ENCODE measurements at regions not wholly inside any gene's neighbourhood (a gene's known extent, or its start where the extent isn't known, plus 50 kb on each side); places are given as distances from the start of the nearest gene placed in this dataset.

DNA sequence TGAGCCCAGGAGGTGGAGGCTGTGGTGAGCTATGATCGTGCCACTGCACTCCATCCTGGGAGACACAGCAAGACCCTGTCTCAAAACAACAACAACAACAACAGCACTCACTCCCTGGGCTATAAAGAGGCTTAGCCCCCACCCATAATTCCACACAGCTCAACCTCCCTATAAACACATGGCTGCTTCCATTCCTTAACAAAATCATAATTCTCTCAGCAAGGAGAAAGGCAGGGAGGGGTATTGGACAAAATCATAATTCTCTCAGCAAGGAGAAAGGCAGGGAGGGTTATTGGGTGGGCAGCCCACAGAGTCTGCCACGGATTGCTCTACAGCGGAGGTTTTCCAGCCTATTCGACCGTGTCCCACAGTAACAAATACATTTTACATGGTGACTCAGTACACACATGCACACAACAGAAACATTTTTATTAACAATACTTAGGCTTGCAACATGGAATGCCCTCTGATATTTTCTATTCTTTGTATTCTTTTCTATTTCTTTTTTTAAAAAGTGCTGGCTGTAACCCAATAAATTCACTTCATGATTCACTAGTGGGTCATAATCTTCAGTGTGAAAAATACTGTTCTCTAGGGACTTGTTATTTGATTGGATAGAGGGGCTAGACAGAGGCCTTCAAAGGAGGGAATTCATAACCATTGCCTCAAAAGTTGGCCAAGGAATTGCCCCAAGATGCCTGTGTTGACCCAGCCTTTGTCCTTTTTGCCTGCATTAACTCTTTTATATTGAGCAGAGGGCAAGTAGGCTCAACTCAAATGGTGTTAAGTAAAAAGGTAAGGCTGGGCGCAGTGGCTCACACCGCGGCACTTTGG lies 50.6 kb upstream of the ZMYND8 start:
- TF ChIP-seq CTCF (IDR thresholded peaks at IDR 0.05) (no peak), POLR2A (IDR thresholded peaks at IDR 0.05) (no peak)

Measured in adrenal gland (tissue), 5 donors.